ENCODE measurements at regions not wholly inside any gene's neighbourhood (a gene's known extent, or its start where the extent isn't known, plus 50 kb on each side); places are given as distances from the start of the nearest gene placed in this dataset.

DNA sequence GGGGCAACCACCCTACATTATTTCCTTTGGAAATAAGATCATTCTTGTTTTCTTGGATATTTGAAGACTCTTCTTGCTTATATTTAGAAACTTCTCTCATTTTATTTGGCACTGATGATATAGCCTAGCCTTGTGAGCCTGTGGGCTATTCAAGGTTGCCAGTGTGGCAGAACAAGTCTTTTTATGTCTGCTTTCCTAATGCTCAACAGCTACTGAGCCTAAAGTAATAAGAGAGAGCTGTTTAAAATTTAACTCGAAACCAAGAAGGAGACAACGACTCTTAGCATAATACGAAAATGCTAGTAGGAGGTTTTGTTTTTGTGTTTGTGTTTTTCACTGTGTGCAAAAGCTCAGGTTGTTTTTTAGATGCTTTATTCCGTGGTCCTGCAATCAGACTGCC, 104.0 kb upstream of the CPM start:
- Histone ChIP-seq H3K4me1 (ENCODE audit: control insufficient read depth in 1 of 2, extremely low read depth in 1 of 2, insufficient read depth in 2 of 2, low read length in 2 of 2) (no peaks in the 10 kb centered on the region), H3K27me3 (replicated peaks in 1 of 2; ENCODE audit: control insufficient read depth in 2 of 2, extremely low read depth in 1 of 2, insufficient read depth in 2 of 2, low read length in 1 of 2) (no peaks in the 10 kb centered on the region), H3K9me3 (no peaks in the 10 kb centered on the region), H3K36me3 (ENCODE audit: control insufficient read depth in 2 of 2, extremely low read depth in 1 of 2, insufficient read depth in 1 of 2, low read length in 1 of 2) (no peaks in the 10 kb centered on the region), H3K27ac (ENCODE audit: low read length) (no peak overlapping the region), H3K4me3 (ENCODE audit: control insufficient read depth in 1 of 2, extremely low read depth in 1 of 2, low read length in 1 of 2) (no peak overlapping the region)
- ChIA-PET CTCF (interaction anchor here in 1 of 2 donors (0.7 kb wide), 1 partner anchor 9 kb away, joined by 3 read pairs; no protein-coding TSS in a partner anchor), POLR2A (interaction anchor here in 1 of 2 donors (0.6 kb wide), 1 partner anchor 305 kb away, joined by 3 read pairs; no protein-coding TSS in a partner anchor)
- Mint-ChIP-seq H3K27me3 (peaks cover 6 to 9% of the 10 kb centered on the region in 2 donors), H3K4me3 (no peak overlapping the region), H3K4me1 (no peaks in the 10 kb centered on the region), H3K9me3 (no peaks in the 10 kb centered on the region), H3K36me3 (no peaks in the 10 kb centered on the region), H3K27ac (no peak overlapping the region)
- ATAC-seq (replicated peaks in 1 of 4): no peak
- WGBS (ENCODE audit: insufficient coverage): no CpG with 5 or more reads among the region's 4 CpGs
- no peak for DNase-seq

DNA sequence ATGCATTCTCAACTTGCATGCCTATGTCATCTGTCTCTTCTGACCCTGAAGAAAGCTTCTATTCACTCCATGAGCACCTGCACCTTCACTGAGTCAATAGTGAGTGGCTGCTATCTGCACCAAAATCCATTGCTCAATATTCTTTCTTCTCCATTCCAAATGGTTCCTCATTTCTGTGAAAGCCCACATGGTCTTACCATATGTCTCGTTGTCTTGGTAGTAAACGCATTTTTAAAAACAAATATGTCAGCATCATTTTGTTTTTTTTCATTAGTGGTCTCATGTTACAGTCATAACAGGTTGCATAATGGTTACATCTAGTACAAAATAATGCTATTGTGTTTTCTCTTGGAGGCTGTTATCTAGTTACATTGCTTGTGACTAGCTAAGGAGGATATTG, 106.9 kb upstream of the CPM start:
- Mint-ChIP-seq H3K27ac (no peak overlapping the region), H3K4me1 (no peaks in the 10 kb centered on the region), H3K27me3 (peaks cover under 1 to 8% of the 10 kb centered on the region in 2 donors), H3K4me3 (no peak overlapping the region), H3K9me3 (no peaks in the 10 kb centered on the region), H3K36me3 (no peaks in the 10 kb centered on the region)
- DNase-seq (no peak), ATAC-seq (replicated peaks in 1 of 4) (no peak)
- Histone ChIP-seq H3K36me3 (ENCODE audit: control insufficient read depth in 2 of 2, extremely low read depth in 1 of 2, insufficient read depth in 1 of 2, low read length in 1 of 2) (no peaks in the 10 kb centered on the region), H3K27ac (ENCODE audit: low read length) (no peak overlapping the region), H3K27me3 (replicated peaks in 1 of 2; ENCODE audit: control insufficient read depth in 2 of 2, extremely low read depth in 1 of 2, insufficient read depth in 2 of 2, low read length in 1 of 2) (no peaks in the 10 kb centered on the region), H3K4me3 (ENCODE audit: control insufficient read depth in 1 of 2, extremely low read depth in 1 of 2, low read length in 1 of 2) (no peak overlapping the region), H3K4me1 (ENCODE audit: control insufficient read depth in 1 of 2, extremely low read depth in 1 of 2, insufficient read depth in 2 of 2, low read length in 2 of 2) (no peaks in the 10 kb centered on the region), H3K9me3 (no peaks in the 10 kb centered on the region)
- WGBS (ENCODE audit: insufficient coverage): 100% methylated on average over 1 of the region's 2 CpGs
- CTCF ChIA-PET: no interaction called here
- POLR2A ChIA-PET: no interaction called here

DNA sequence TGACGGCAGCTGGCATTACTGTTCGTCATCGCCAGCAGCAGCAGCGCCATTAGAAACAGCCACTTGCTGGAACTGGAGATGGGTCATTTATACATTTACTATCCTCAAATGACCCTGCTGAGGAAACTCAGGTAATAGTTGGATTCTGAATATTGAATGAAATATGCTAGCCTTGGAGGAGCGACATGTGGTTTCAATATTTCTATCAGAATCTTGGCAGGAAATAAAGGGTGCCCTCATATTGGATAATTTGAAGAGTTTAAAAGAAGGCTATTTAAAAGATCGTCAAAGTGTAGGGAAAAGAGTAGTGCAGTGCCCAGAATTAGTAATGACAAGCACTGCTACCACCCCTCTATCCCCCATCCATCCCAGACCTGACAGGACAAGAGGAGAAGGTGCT, 109.6 kb upstream of the CPM start:
- POLR2A ChIA-PET: no interaction called here
- WGBS (ENCODE audit: insufficient coverage): 100% methylated on average over 1 of the region's 6 CpGs
- Mint-ChIP-seq H3K4me1 (no peaks in the 10 kb centered on the region), H3K36me3 (no peaks in the 10 kb centered on the region), H3K27me3 (peaks cover 4 to 15% of the 10 kb centered on the region in 2 donors), H3K27ac (no peak overlapping the region), H3K4me3 (no peak overlapping the region), H3K9me3 (no peaks in the 10 kb centered on the region)
- no peak for ATAC-seq (replicated peaks in 1 of 4)
- Histone ChIP-seq H3K27me3 (replicated peaks in 1 of 2; ENCODE audit: control insufficient read depth in 2 of 2, extremely low read depth in 1 of 2, insufficient read depth in 2 of 2, low read length in 1 of 2) (peaks cover 0 to 4% of the 10 kb centered on the region in 2 experiments), H3K36me3 (ENCODE audit: control insufficient read depth in 2 of 2, extremely low read depth in 1 of 2, insufficient read depth in 1 of 2, low read length in 1 of 2) (no peaks in the 10 kb centered on the region), H3K4me3 (ENCODE audit: control insufficient read depth in 1 of 2, extremely low read depth in 1 of 2, low read length in 1 of 2) (no peak overlapping the region), H3K9me3 (no peaks in the 10 kb centered on the region), H3K27ac (ENCODE audit: low read length) (no peak overlapping the region), H3K4me1 (ENCODE audit: control insufficient read depth in 1 of 2, extremely low read depth in 1 of 2, insufficient read depth in 2 of 2, low read length in 2 of 2) (no peaks in the 10 kb centered on the region)
- CTCF ChIA-PET: no interaction called here
- no peak for DNase-seq

DNA sequence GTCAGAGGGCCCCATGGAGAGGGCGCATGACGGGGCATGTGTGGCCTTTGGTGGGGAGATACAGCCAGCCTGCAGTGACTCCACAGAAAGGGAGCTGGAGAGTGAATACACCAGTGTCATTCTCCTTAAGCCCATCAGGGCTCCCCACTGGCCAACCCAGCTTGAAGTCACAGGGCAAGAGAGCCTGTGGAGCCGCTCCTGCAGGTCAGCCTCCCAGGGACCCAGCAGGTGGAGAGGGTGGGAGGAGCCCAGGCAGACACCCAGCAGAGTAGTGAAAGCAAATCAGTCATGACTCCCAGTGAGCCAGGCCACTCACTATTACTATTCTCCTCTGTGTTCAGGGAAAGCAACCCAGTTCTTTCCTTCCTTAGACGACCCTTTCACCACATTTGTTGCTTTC, 110.0 kb upstream of the CPM start:
- ATAC-seq (replicated peaks in 1 of 4) (no peak), DNase-seq (no peak)
- Mint-ChIP-seq H3K27me3 (peaks cover 4 to 16% of the 10 kb centered on the region in 2 donors), H3K36me3 (no peaks in the 10 kb centered on the region), H3K27ac (no peak overlapping the region), H3K4me1 (no peaks in the 10 kb centered on the region), H3K4me3 (no peak overlapping the region), H3K9me3 (no peaks in the 10 kb centered on the region)
- H3K27ac ChIP-seq (ENCODE audit: low read length): no peak overlapping the region
- no peaks in the 10 kb centered on the region for H3K4me1 ChIP-seq (ENCODE audit: control insufficient read depth in 1 of 2, extremely low read depth in 1 of 2, insufficient read depth in 2 of 2, low read length in 2 of 2)
- H3K27me3 ChIP-seq (replicated peaks in 1 of 2; ENCODE audit: control insufficient read depth in 2 of 2, extremely low read depth in 1 of 2, insufficient read depth in 2 of 2, low read length in 1 of 2): peaks cover 0 to 4% of the 10 kb centered on the region in 2 experiments
- no peaks in the 10 kb centered on the region for H3K9me3 ChIP-seq
- H3K4me3 ChIP-seq (ENCODE audit: control insufficient read depth in 1 of 2, extremely low read depth in 1 of 2, low read length in 1 of 2): no peak overlapping the region
- no CpG with 5 or more reads among the region's 4 CpGs for WGBS (ENCODE audit: insufficient coverage)
- POLR2A ChIA-PET: no interaction called here
- H3K36me3 ChIP-seq (ENCODE audit: control insufficient read depth in 2 of 2, extremely low read depth in 1 of 2, insufficient read depth in 1 of 2, low read length in 1 of 2): no peaks in the 10 kb centered on the region
- CTCF ChIA-PET: no interaction called here

DNA sequence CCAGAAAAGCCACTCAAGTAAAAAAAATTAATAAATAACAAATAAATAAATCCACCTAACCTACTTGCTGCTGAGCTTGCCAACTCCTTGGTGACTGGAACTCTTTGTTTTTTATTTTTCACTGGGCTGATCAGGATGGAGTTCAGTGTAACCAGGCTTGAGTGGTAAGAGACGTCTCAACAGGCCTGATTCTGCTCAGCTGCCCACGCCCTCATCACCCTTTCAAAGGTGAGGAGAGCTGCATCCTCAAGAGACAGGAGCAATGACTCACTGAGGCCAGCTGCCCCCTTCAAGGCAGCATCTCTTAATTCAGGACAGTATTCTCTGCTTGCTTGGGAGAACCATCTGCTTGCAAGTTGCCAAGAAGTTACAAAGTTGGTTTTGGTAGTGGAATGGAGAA, 111.9 kb upstream of the CPM start:
- ATAC-seq (replicated peaks in 1 of 4) (no peak), DNase-seq (no peak)
- Histone ChIP-seq H3K36me3 (ENCODE audit: control insufficient read depth in 2 of 2, extremely low read depth in 1 of 2, insufficient read depth in 1 of 2, low read length in 1 of 2) (no peaks in the 10 kb centered on the region), H3K27me3 (replicated peaks in 1 of 2; ENCODE audit: control insufficient read depth in 2 of 2, extremely low read depth in 1 of 2, insufficient read depth in 2 of 2, low read length in 1 of 2) (peaks cover 0 to 4% of the 10 kb centered on the region in 2 experiments), H3K4me3 (ENCODE audit: control insufficient read depth in 1 of 2, extremely low read depth in 1 of 2, low read length in 1 of 2) (no peak overlapping the region), H3K4me1 (ENCODE audit: control insufficient read depth in 1 of 2, extremely low read depth in 1 of 2, insufficient read depth in 2 of 2, low read length in 2 of 2) (no peaks in the 10 kb centered on the region), H3K9me3 (no peaks in the 10 kb centered on the region), H3K27ac (ENCODE audit: low read length) (no peak overlapping the region)
- Mint-ChIP-seq H3K9me3 (no peaks in the 10 kb centered on the region), H3K27ac (no peak overlapping the region), H3K4me1 (no peaks in the 10 kb centered on the region), H3K4me3 (no peak overlapping the region), H3K27me3 (peaks cover 5 to 12% of the 10 kb centered on the region in 2 donors), H3K36me3 (no peaks in the 10 kb centered on the region)
- ChIA-PET POLR2A (no interaction called here), CTCF (no interaction called here)
- 64% methylated on average over 2 of the region's 2 CpGs for WGBS (ENCODE audit: insufficient coverage)

DNA sequence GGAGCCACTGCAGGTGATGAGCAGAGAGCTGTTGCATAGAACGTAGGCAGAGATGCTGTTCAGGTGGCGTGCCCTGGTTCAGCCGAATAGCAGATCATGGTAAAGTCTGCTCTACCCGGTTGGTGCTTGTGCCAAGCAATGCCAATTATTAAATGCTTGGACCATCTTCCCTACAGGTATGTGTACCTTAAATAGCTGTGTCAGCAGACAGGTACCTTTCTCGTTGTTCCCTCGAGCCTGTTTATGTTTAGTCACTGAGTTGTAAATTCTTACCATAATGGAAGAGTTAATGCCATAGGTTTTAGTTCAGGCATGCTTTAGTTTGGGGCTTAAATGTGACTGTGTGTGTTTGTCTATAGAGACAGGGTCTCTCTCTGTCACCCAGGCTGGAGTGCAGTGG, 112.5 kb upstream of the CPM start:
- Mint-ChIP-seq H3K27ac (no peak overlapping the region), H3K27me3 (peaks cover 5 to 12% of the 10 kb centered on the region in 2 donors), H3K9me3 (no peaks in the 10 kb centered on the region), H3K36me3 (no peaks in the 10 kb centered on the region), H3K4me1 (no peaks in the 10 kb centered on the region), H3K4me3 (no peak overlapping the region)
- ATAC-seq (replicated peaks in 1 of 4) (no peak), DNase-seq (no peak)
- no peak overlapping the region for H3K4me3 ChIP-seq (ENCODE audit: control insufficient read depth in 1 of 2, extremely low read depth in 1 of 2, low read length in 1 of 2)
- ChIA-PET CTCF (no interaction called here), POLR2A (no interaction called here)
- WGBS (ENCODE audit: insufficient coverage): 100% methylated on average over 3 of the region's 6 CpGs
- no peaks in the 10 kb centered on the region for H3K9me3 ChIP-seq
- no peaks in the 10 kb centered on the region for H3K4me1 ChIP-seq (ENCODE audit: control insufficient read depth in 1 of 2, extremely low read depth in 1 of 2, insufficient read depth in 2 of 2, low read length in 2 of 2)
- peaks cover 0 to 4% of the 10 kb centered on the region in 2 experiments for H3K27me3 ChIP-seq (replicated peaks in 1 of 2; ENCODE audit: control insufficient read depth in 2 of 2, extremely low read depth in 1 of 2, insufficient read depth in 2 of 2, low read length in 1 of 2)
- no peak overlapping the region for H3K27ac ChIP-seq (ENCODE audit: low read length)
- no peaks in the 10 kb centered on the region for H3K36me3 ChIP-seq (ENCODE audit: control insufficient read depth in 2 of 2, extremely low read depth in 1 of 2, insufficient read depth in 1 of 2, low read length in 1 of 2)

DNA sequence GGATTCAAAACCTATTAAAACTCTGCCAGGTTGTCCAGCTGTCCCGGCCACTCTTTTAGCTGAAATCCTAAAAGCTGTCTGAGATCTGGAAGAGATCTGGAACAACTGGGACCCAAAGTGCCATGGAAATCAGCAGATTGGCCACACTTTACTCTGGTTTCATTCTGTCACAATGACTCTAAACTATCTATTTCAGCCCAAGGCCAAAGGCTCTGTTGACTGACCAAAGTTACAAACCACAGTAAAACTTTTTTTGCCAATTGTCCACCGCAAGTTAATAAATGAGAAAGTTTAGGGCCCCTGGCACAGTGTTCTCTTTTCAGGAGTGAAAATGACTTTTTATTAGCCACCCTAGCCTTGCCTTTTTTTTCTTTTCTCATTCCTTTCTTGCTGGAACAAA, 113.4 kb upstream of the CPM start:
- 100% methylated on average over 1 of the region's 2 CpGs for WGBS (ENCODE audit: insufficient coverage)
- Mint-ChIP-seq H3K4me1 (no peaks in the 10 kb centered on the region), H3K36me3 (no peaks in the 10 kb centered on the region), H3K9me3 (no peaks in the 10 kb centered on the region), H3K4me3 (no peak overlapping the region), H3K27ac (no peak overlapping the region), H3K27me3 (peaks cover 5 to 18% of the 10 kb centered on the region in 2 donors)
- Histone ChIP-seq H3K4me1 (ENCODE audit: control insufficient read depth in 1 of 2, extremely low read depth in 1 of 2, insufficient read depth in 2 of 2, low read length in 2 of 2) (no peaks in the 10 kb centered on the region), H3K27ac (ENCODE audit: low read length) (no peak overlapping the region), H3K27me3 (replicated peaks in 1 of 2; ENCODE audit: control insufficient read depth in 2 of 2, extremely low read depth in 1 of 2, insufficient read depth in 2 of 2, low read length in 1 of 2) (peaks cover 0 to 4% of the 10 kb centered on the region in 2 experiments), H3K36me3 (ENCODE audit: control insufficient read depth in 2 of 2, extremely low read depth in 1 of 2, insufficient read depth in 1 of 2, low read length in 1 of 2) (no peaks in the 10 kb centered on the region), H3K9me3 (no peaks in the 10 kb centered on the region), H3K4me3 (ENCODE audit: control insufficient read depth in 1 of 2, extremely low read depth in 1 of 2, low read length in 1 of 2) (no peak overlapping the region)
- ChIA-PET CTCF (interaction anchor here in 1 of 2 donors (0.5 to 0.6 kb wide), 3 partner anchors 9 to 658 kb away, joined by 3 read pairs; no protein-coding TSS in a partner anchor), POLR2A (no interaction called here)
- no peak for ATAC-seq (replicated peaks in 1 of 4)
- no peak for DNase-seq

Data from T-cell (primary cell).